SU-DHL-6 (cell line): ENCODE measurements at regions not wholly inside any gene's neighbourhood (a gene's known extent, or its start where the extent isn't known, plus 50 kb on each side); places are given as distances from the start of the nearest gene placed in this dataset.

Experiments
- EZH2phosphoT487 ChIP-seq: fragments of 200-600 bp; sonication (generic), shearing (Covaris generic); conservative IDR thresholded peaks from 2 replicates; pipeline ENCODE4 v1.6.1; 2018; ENCODE audit warnings: mild to moderate bottlenecking, antibody characterized with exemption, low read length, moderate library complexity, mixed read lengths
- TF ChIP-seq, protein P1 (sequence below): fragments of 200-600 bp; sonication (generic); IDR thresholded peaks from one replicate; pipeline ENCODE4 v1.5.1; 2017; ENCODE audit warnings: antibody characterized with exemption, mild to moderate bottlenecking, low read length, moderate library complexity; ENCODE audit not compliant: insufficient read depth, poor library complexity, severe bottlenecking

DNA sequence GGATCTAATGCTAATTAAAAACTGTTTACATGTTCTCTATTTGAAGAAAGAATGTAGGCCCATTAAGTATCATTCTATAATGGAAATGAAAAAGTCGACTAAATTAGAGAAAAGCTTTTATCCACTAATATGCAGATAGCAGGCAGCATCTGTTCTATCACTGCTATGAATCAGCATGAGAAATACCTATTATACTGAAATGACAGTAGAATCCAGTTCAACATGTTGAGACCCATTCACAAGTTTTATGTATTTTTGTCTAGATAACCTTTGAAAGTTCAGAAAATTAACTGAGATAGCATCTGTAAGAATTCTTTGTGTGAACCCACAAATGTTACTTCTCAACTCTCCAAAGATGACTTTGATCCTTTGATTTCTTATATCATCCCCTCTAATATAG is 1254.4 kb upstream of the ADGRL3 start:
- TF ChIP-seq, protein P1, sequence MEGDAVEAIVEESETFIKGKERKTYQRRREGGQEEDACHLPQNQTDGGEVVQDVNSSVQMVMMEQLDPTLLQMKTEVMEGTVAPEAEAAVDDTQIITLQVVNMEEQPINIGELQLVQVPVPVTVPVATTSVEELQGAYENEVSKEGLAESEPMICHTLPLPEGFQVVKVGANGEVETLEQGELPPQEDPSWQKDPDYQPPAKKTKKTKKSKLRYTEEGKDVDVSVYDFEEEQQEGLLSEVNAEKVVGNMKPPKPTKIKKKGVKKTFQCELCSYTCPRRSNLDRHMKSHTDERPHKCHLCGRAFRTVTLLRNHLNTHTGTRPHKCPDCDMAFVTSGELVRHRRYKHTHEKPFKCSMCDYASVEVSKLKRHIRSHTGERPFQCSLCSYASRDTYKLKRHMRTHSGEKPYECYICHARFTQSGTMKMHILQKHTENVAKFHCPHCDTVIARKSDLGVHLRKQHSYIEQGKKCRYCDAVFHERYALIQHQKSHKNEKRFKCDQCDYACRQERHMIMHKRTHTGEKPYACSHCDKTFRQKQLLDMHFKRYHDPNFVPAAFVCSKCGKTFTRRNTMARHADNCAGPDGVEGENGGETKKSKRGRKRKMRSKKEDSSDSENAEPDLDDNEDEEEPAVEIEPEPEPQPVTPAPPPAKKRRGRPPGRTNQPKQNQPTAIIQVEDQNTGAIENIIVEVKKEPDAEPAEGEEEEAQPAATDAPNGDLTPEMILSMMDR = no peak
- no peak for TF ChIP-seq EZH2phosphoT487
